Effector CD8-positive, alpha-beta T cell (primary cell): ENCODE measurements at regions not wholly inside any gene's neighbourhood (a gene's known extent, or its start where the extent isn't known, plus 50 kb on each side); places are given as distances from the start of the nearest gene placed in this dataset.

Source experiments
- DNase-seq: peaks from one replicate; lab custom pipeline; 2025; lab: John Stamatoyannopoulos, UW

DNA sequence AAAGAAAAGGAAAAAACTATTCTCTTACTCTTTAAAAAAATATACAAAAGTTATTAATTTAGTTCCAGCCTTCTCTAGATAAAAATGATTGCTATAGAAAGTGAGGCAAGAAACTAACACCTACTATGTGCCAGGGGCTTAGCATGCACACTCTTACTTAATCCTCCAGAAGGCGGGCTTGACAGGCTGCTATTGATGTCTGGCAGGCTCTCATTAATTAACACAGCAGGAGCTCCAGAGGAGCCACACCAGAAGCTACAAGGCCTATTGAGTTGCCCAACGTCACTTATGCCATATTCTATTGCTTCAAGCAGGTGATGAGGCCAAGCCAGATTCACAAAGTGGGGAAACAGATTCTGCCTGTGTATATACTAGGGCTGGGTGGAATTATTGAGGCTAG, 54.6 kb upstream of the CLINT1 start:
- DNase-seq = no peak

DNA sequence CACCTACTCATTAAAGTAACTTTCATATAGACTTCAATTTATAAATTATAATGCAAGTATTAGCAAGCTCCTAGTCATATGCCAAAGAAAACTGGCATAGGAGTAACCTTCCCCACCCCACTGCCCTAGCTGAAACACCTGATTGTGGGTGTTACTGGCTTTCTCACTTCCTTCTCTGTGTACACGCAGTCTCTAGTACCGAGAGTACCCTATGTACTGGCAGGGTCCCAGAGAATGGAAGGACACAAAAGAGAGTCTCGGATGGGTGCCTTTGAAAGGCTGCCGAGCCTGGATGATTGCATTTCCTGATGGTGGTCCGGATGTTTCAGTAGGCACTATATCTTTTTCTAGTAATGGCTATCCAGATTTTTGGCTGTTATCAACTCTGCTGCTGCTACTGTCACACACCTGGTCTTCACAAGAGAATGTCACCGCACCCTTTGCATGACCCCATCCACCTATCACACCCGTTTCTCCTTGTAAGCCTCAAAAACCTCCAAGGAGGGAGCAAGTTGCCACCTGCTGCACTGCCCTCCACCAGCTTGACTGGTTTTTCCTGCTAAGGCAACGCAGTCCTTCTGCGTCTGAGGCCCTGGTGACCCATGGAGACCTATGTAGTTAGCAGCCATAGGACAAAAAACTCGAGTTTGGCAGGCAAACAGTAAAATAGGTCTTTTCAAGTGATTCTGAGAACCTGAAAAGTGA, 53.8 kb upstream of the CLINT1 start:
- DNase-seq = no peak

DNA sequence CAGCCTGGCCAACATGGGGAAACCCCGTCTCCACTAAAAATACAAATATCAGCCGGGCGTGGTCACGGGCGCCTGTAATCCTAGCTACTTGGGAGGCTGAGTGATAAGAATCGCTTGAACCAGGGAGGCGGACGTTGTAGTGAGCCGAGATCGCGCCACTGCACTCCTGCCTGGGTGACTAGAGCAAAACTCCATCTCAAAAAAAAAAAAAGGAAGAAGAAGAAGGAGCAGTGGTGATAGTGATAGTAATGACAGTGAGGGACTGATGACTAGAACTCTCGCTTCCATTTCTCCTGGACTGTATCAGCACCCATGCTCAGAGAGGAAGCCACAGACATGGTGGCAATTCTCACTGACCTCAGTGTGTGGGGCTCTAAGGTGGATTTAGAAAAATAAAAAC, 52.6 kb upstream of the CLINT1 start:
- DNase-seq = no peak
